Stimulated activated CD8-positive, alpha-beta memory T cell treated with anti-CD3 and anti-CD28 coated beads, Interleukin-15, amount 100 ng/mL, for 48 hours (primary cell): ENCODE measurements at regions not wholly inside any gene's neighbourhood (a gene's known extent, or its start where the extent isn't known, plus 50 kb on each side); places are given as distances from the start of the nearest gene placed in this dataset.

ENCODE experiments used
- DNase-seq, 2 donors: peaks; one replicate each; pipeline ENCODE4 v3.0.0-alpha.2; 2020; ENCODE audit warnings: low read depth in 2 of 2

DNA sequence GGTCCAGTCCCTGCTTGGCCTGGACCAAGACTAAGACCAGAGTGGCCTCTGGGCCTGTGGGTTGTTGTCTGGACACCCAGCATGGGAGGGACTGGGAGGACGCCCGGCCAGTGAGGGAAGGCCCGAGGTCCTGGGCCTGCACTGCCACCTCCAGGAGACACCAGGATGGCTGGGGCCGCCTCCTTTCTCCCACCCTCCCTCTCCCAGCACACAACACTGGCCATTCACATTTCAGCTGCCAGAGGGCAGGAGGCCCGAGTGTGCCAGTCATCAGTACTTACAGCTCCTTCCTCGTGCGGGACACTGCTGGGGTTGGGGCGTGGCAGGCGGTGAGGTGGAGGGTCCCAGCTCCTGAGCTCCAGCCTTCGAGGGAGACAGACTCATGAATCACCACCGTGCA lies 133.5 kb downstream of the ASB1 start:
- DNase-seq: no peak

DNA sequence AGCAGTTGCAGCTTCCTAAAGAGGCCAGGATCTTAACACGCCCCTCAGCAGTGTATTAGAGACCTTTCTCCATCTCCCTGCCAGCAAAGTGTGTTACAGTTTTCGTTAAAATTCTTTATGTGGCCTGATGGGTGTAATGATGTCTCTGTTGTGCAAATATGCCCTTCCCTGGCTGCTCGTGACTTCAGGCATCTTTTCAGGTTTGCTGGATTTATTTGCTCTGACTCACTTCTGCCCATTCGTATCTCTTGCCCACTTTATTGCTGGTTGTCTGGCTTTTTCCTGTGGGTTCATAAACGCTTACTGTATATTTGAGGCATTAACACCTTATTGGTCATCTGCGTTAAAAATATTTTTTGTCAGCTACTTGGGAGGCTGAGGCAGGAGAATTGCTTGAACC lies 134.5 kb downstream of the ASB1 start:
- DNase-seq: no peak

DNA sequence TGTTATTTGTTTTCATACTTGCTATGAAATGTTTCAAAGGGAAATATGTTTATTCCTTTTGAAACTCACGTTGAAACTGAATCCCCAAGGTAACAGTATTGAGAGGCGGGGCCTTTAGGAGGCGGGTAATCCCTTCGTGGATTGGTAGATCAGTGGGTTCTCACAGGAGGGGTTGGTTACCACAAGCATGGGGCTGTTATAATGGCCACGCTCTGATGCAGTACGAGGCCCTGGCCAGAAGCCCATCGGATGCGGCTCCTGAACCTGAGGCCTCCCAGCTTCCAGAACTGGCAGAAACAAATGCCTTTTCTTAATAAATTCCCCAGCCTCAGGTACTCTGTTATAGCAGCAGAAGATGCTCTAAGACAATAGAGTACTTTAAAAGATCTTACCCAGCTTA lies 135.7 kb downstream of the ASB1 start:
- no peak for DNase-seq

DNA sequence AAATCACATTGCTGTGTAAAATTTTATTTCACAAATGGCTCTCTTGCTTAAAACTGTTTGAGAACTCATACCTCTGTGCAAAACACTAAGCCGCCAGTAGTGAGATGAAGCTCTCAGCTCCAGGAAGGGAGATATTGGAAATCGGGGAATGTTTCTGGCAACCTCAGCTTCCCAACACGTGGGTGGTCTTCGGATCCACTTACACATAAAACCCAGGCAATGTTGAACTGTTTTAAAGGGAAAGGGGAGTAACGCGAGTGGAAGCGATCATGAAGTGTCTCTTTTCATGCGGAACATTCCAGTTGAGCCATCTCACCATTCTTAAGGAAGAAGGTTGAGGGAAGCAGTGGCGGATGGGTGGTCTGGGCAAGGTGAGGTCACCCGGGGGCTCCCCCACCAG lies 136.8 kb downstream of the ASB1 start:
- DNase-seq: no peak

DNA sequence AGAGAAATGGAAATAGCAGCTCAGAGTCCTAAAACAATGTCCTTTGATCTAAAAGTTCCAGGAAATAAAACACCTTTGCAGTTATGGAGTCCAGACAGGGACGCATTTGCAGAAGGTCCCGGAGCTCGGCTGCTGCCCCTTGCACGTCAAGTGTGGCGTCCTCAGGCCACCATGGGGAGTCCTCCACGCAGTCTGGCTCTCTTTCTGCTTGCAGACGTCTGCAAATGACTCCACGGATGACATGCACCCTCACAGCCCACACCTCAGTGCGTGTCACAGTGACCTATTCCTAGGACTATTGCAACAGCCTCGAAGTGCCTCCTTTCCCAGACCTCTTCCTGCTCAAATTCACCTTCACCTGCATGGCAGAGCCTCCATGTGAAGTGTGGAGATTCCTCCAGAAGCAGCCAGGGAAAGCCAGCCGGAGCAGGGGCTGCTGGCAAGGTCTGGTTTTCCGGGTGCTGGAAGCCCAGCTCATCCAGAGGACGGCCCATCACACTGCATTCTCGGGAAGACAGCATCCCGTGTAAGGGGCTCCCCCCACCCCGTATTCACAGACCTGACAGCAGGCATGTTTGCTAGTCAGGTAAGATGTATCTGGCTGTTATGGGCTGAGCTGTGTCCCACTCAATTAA lies 137.7 kb downstream of the ASB1 start:
- no peak for DNase-seq

DNA sequence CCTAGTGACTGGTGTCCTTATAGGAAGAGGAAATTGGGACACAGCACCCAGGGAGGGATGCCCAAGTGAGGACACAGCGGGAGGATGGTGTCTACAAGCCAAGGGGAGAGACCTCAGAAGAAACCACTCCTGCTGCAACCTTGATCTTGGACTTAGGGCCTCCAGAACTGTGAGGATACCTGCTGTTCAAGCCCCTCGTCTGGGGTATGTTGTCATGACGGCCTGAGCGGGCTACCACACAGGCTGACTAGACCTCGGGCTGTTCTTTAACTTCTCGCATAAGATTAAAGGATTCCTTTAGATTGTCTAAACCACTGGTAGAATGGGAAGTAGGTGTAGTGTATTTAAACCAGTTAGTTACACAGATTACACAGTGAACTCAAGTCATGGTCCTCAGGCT lies 138.3 kb downstream of the ASB1 start:
- DNase-seq: no peak

DNA sequence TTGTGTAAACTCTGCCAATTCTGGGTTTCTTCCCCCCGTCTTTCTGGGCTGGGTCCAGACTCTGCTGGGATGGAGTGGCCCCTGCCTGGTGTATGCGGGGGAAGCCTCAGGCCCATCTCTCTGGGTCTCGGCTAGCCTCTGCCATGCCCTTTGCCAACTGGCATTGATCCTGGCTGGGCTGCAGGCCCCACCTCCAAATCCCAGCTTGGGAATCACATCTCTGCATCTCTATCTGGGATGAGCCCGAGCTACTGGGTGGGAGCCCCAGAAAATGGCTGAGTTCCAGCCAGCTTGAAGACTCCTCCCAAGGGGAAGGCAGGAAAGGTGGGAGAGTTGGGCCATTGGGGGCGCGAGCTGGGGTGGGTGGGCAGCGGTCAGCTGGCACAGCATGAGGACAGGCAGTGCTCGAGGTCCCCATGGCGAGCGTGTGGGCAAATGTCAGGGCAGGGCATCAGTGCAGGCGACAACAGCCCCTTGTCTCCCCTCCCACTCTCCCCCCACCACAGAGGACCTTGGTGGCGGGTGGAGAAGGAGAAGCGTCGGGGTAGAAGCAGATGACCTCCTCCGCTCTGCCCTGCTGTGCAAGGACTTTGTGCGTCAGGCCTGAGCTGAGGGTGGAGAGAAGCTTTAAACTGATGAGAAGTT lies 139.4 kb downstream of the ASB1 start:
- no peak for DNase-seq

DNA sequence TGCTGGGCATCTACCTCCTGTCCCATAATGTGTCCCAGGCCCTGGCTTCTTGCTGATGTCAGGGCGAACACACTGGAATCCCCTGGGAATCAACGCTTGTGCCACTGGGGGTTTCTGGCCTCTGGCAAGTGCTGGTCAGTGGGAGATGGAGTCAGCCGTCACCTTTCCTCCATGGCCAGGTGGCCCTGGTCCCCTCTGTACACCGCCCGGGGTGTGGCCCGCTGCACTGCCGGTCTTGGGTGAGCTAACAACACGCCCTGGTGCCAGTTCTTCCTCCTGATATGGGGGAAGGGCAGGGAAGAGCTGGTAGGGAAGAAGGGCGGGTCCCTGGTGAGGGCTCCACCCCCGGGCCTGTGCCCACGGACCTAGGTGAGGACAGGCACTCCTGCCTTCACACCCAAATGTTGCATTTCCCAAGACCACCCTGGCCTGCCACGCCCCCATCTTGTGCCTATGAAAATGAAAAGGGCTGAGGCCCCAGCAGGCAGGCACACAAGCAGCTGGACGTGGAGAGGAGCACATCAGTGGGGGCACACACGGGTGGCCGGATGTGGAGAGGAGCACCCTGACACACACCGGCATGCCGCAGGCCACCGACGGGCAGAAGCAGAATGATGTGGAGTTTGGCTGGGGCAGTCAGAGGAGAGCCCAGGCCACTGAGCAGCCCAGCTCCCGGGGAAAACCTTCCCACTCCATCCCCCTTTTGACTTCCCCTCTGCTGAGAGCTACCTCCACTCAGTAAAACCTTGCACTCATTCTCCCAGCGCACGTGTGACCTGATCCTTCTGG lies 140.5 kb downstream of the ASB1 start:
- no peak for DNase-seq

DNA sequence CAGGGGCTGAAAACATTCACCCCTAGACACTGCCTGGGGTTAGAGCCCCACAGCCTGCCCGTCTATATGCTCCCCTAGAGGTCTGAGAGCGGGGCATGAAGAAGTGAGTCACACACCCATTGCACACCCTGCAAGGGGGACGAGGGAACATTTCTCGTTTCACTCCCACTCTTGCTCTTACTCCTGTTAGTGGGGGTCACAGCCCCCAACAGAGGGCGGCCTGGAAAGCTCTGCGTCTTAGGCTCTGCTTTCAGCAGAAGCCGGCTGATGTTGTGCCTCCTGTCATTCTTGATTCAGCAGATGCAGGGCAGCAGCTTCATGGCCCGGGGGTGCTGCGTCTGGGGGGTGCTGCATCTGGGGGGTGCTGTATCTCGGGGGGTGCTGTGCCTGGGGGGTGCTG lies 141.3 kb downstream of the ASB1 start:
- DNase-seq: no peak

DNA sequence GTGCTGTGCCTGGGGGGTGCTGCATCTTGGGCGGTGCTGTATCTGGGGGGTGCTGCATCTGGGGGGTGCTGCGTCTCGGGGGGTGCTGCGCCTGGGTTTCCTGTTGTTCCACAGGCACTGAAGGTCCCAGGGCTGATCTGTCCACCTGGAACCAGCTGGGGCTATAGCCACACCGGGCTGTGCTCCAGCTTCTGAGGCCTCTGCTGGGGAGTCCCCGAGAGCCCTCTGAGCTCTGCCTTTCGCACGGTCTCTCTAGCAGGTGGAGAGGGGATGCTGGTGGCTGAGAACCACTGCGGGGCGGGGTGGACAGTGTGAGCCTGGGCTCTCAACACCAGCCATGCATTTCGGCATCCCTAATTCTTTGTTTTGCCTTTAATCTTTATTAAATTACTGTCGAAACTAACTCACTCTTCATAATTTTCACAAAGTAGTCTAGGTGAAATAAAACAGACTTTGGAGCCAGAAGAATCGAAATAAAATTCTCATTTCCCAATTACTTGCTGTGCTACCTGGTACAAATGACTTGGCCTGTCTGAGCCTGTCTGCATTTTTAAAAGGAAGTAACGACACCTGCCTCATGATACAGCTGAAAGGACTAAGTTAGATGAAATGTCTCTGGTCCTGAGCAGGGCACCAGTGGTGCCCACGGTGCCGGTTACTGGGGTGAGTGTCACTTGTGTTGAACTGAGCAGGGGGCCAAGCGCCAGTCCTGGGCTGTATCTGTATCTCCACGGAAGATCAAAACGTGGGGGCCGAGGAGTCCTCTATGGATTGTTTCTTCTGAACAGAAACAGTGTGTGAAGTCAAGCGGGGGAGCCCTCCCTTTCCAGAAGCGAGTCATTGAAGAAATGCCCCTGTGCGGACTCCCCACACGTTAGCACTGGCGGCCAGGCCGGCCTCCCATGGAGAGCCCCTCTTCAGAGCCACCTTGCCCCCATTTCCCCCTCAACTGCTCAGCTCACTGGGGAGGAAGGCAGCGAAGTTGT lies 142.0 kb downstream of the ASB1 start:
- no peak for DNase-seq

DNA sequence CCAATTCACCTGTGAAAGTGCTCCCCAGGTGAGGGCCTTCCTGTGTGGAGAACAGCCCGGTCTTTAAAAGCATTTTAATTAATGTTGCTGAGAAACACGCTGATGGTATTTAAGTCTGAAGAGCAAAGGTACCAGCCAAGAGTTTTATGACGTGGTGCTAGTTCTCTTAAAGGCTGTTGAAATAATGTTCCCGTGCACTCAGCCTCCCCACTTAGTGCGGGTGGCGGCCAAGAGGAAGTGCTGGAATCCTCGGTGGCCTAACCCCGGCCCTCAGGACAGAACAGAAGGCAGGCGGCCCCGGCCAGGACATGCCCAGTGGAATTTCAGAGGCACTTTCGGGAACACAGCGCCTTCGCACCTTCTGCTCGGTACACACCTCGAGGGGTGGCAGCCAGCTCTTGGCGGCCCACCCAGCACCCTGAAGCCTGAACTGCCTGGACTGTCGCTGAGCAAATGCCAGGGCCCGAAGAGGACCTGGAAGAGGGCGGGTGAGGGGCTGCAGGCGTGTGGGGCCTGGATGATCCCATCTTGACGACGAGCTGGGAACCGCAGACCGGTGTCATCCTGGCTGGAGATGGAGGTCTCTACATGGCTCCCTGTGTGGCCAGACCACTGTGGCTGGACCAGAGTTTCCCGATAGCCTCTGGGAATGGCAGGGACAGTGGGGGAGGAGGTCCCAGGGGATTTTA lies 142.9 kb downstream of the ASB1 start:
- DNase-seq: no peak

DNA sequence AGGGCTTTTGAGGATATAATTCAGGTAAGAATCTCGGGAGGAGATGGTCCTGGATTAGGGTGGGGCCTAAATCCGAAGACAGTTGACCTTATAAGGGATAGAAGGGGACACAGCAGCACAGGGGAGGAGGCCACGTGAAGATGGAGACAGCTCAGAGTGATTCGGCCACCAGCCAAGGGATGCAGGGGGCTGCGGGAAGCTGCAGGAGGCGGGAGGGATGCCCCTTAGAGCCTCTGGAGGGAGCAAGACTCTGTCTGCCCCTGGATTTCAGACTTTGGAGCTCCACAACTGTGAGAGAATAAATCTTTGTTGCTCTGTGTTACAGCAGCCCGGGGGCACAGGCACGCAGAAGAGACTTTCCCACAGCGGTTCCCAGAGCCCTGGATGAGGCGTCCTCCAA lies 143.7 kb downstream of the ASB1 start:
- DNase-seq: no peak

DNA sequence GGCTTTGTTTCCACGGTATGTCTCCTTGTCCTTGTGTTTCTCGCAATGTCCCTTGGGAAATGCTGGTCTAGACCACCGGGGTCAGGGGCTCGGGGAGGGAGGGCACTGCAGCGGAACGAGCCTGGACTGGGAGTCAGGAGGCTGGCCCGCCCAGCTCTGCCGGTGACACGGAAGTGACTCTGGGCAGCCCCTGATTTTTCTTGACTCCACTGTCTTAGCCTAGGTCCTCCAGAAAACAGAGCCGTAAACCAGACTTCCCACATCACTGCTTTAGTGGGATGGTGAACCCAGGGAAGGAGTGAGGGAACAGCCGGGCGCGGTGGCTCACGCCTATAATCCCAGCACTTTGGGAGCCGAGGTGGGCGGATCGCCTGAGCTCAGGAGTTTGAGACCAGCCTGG lies 144.2 kb downstream of the ASB1 start:
- DNase-seq: no peak

DNA sequence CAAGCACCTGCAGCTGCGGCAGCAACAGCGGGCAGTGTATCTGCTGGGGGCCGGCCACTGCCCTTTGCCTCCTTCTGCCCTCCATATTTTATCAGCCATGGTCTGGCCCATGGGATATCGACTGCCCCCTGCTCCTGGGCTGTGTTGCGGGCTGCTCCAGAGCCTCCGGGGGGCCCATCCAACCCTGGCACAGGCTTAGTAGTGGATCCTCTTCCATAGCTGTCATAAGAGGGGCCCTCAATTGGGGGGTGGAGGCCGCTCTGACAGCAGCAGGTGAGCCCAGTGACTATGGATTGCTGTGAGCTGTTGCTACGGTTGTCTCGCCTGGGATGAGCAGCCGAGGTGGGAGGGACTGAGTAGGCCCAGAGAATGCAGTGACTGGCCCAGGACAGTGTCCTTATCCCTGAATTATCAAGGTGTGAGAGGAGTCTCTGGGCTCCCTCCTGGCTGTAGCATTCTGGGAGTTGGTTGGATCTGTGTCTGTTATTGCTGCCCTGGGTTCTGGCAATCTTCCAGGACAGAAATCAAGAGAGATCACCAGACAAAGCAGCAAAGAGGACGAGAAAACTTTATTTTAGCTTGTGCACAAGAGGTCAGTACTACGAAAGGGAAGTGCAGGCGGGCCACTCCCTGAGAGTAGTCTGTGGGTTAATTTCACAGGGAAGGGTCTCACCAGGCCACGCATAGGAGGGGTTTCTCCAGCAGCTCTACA lies 145.1 kb downstream of the ASB1 start:
- DNase-seq: no peak

DNA sequence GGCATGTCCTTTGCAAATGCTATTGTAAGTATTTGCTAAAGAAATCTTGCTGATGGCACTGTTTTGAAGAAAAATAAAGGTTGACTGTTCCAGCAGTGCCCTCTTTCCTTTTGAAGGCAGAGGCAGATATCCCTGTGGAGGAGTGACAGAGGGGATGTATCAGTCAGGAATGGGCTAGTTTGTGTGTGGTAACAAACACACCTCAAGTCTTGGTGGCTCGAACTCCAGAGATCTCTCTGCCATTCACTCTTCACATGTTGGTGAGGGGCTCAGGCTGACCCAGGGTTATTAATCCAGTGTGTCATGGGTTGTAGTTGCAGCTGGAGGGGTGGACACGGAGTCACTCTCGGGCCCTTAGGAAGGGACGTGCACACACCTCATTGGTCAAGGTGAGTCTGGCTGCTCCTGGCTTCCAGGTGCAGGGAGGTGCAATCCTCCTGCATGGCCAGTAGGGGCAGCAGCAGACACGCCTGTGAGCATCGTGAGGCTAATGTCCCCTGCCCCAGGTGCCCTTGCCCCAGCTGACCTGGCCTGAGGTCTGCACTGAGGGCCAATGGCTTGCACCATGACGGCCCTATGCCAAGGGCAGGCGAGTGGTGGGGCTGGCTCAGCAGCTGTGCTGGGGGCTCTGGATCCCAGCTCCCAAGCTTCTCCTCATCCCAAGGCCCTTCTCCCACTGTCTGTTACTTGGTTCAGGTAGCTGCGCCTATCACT lies 146.5 kb downstream of the ASB1 start:
- DNase-seq: no peak

DNA sequence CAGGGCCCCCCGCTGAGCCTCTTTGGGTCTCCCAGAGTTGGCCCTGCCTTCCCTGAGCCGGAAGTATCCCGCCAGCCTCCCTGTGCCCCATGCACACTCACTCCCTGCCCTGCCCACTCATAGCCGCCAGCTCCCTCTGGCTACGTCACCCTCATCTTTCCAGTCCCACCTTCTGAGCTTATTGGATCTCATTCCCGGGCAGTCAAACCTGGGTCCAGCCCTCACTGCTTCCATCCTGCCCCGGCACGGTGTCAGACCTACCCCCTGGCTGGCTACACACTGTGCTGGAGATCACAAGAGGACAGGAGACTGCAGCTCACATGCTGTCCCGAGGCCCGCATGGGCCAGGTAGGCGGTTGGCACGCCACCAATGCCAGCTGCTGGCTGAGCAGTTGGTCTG lies 147.2 kb downstream of the ASB1 start:
- DNase-seq: no peak

DNA sequence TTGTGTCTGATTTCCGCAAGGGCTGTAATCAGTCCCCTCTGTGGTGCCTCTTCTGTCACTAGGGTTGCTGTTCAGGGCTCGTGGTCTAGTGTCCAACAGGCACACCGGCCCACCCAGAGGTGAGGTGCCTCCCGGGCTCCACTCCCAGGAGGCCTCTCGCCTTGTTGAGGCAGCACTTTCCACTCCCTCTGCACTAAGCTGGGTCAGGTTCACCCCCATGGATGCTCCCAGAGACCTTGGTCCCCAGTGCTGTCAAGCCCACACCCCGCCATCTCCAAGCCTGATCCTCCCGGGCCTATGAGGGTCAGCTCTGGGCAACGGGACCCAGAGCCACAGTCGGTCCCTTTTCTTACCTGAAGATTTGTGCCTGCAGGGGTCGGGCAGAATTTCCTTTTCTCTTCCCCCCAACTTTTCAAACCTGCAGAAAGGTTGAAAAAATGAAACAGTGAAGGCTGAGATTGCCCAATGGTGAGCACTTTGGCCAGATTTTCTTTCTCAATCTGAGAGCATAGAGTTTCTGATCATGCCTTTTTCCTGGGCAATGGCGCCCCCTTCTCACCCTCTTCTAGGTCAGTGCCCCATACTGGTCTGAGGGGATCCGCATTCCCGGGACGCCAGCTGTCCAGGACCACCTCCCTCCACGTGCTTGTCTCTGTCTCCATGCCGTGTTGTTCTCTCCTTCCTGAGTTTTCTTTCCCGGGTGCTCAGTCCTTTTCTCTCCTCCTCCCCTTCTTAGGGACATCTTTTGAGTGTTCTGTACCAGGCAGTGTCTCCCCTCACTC lies 148.0 kb downstream of the ASB1 start:
- DNase-seq: no peak

DNA sequence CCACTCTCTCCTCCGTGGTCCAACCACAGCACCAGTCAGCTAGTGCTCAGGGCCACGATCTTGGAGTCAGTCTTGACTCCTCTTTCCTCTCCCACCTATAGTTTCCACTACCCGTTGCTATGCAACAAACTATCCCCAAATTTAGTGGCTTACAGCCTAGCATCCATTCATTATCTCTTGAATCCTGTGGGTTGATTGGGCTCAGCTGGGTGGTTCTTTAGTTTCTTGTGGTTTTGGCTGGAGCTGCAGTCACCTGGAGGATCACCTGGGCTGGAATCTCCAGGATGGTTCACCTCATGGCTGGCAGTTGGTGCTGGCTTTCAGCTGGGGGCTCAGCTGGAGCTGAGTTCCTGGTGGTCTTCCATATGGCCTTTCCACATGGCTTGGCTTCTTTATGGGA lies 149.9 kb downstream of the ASB1 start:
- DNase-seq: no peak

DNA sequence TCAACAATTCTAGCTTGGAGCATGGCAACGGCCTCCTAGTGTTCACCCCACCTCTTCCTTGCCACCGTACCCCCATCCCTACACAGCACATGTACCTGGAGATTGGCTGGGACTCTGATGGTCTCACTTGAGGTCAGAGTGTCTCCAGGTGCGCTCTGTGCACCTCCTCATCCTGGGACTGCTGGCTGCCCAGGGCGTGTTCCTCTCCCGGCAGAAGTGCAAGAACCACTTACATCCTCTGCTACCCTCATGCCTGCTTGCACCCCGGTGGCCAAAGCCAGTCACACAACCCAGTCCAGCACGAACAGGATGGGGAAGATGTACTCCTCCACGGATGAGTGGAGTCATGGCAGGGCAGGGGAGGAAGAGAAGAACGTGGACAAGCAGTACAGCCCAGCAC lies 151.5 kb downstream of the ASB1 start:
- no peak for DNase-seq
